ENCODE measurements at regions not wholly inside any gene's neighbourhood (a gene's known extent, or its start where the extent isn't known, plus 50 kb on each side); places are given as distances from the start of the nearest gene placed in this dataset.

- DNase-seq (no peak), ATAC-seq (no peak)
- intact Hi-C loops (cut with DNase I, micrococcal nuclease), result no loop called here
Observed at GRCh38 chr9:119429302-119429701, 60.1 kb upstream of the BRINP1 start.

GRCh38 chr9:119420231-119420630 lies 51.0 kb upstream of the BRINP1 start:
- intact Hi-C loops (cut with DNase I, micrococcal nuclease), result no loop called here
- DNase-seq (no peak), ATAC-seq (no peak)

Small RNA genes lying in the stretch of these regions (microRNA-seq; reads per million reads assigned to microRNA genes)
- 0 to 1.4 reads per million in 2 donors for gene MIR147A

Measured in left colon (tissue), 2 donors.